Kidney epithelial cell (primary cell): ENCODE measurements at regions not wholly inside any gene's neighbourhood (a gene's known extent, or its start where the extent isn't known, plus 50 kb on each side); places are given as distances from the start of the nearest gene placed in this dataset.

ENCODE experiments used
- DNase-seq: peaks from one replicate; pipeline ENCODE4 v3.0.0-alpha.2; 2010; ENCODE audit warnings: low read depth
- H3K27me3 ChIP-seq: 2 replicates; pipeline ENCODE4 v1.6.0; 2011; ENCODE audit warnings: low read length; ENCODE audit not compliant: control insufficient read depth, insufficient read depth
- H3K36me3 ChIP-seq: 2 replicates; pipeline ENCODE4 v1.5.1; 2011; ENCODE audit warnings: low read length; ENCODE audit not compliant: control insufficient read depth, insufficient read depth
- H3K4me3 ChIP-seq: 2 replicates; pipeline ENCODE4 v1.5.1; 2011; ENCODE audit warnings: low read depth, mild to moderate bottlenecking, control low read depth, low read length
- CTCF ChIP-seq: IDR thresholded peaks from 2 replicates; pipeline ENCODE4 v1.5.1; 2011; ENCODE audit warnings: mild to moderate bottlenecking, moderate library complexity, low read length, control low read depth, inconsistent platforms; ENCODE audit not compliant: insufficient read depth, poor library complexity, severe bottlenecking

GRCh38 chr6:85798931-85799652 lies 156.4 kb upstream of the SYNCRIP start:
- no peak for TF ChIP-seq CTCF
- no peaks in the 10 kb centered on the region for H3K36me3 ChIP-seq
- DNase-seq, result no peak
- no peak overlapping the region for H3K4me3 ChIP-seq
- no peaks in the 10 kb centered on the region for H3K27me3 ChIP-seq

GRCh38 chr6:85797993-85798392 lies 155.3 kb upstream of the SYNCRIP start:
- no peak for DNase-seq
- Histone ChIP-seq H3K36me3 (no peaks in the 10 kb centered on the region), H3K4me3 (no peak overlapping the region), H3K27me3 (no peaks in the 10 kb centered on the region)
- TF ChIP-seq CTCF, result no peak

- no peak for TF ChIP-seq CTCF
- Histone ChIP-seq H3K36me3 (no peaks in the 10 kb centered on the region), H3K4me3 (no peak overlapping the region), H3K27me3 (no peaks in the 10 kb centered on the region)
- DNase-seq, result no peak
Measured at GRCh38 chr6:85795945-85796344, 153.3 kb upstream of the SYNCRIP start.

- Histone ChIP-seq H3K36me3 (no peaks in the 10 kb centered on the region), H3K27me3 (no peaks in the 10 kb centered on the region), H3K4me3 (no peak overlapping the region)
- TF ChIP-seq CTCF, result no peak
- no peak for DNase-seq
Measured at GRCh38 chr6:85792254-85792653, 149.6 kb upstream of the SYNCRIP start.

GRCh38 chr6:85775883-85776282 lies 133.2 kb upstream of the SYNCRIP start:
- no peaks in the 10 kb centered on the region for H3K36me3 ChIP-seq
- H3K4me3 ChIP-seq, result no peak overlapping the region
- TF ChIP-seq CTCF, result no peak

GRCh38 chr6:85772641-85773040 lies 130.0 kb upstream of the SYNCRIP start:
- DNase-seq, result no peak
- Histone ChIP-seq H3K36me3 (no peaks in the 10 kb centered on the region), H3K27me3 (no peaks in the 10 kb centered on the region), H3K4me3 (no peak overlapping the region)
- no peak for TF ChIP-seq CTCF

More at GRCh38 chr6:85775883-85776282, 133.2 kb upstream of the SYNCRIP start:
- DNase-seq, result no peak
- no peaks in the 10 kb centered on the region for H3K27me3 ChIP-seq
